ENCODE measurements at regions not wholly inside any gene's neighbourhood (a gene's known extent, or its start where the extent isn't known, plus 50 kb on each side); places are given as distances from the start of the nearest gene placed in this dataset.

- DNase-seq, result no peak
Observed at GRCh38 chr5:147037515-147038205, 159.1 kb upstream of the PPP2R2B start.

GRCh38 chr5:147040856-147041255 lies 162.3 kb upstream of the PPP2R2B start:
- no peak for DNase-seq

- no peak for DNase-seq
Observed at GRCh38 chr5:147044572-147045273, 166.2 kb upstream of the PPP2R2B start.

GRCh38 chr5:147045290-147045689 lies 166.7 kb upstream of the PPP2R2B start:
- no peak for DNase-seq

GRCh38 chr5:147046281-147046680 lies 167.7 kb upstream of the PPP2R2B start:
- no peak for DNase-seq

GRCh38 chr5:147046894-147047293 lies 168.3 kb upstream of the PPP2R2B start:
- DNase-seq, result no peak

- DNase-seq, result no peak
Observed at GRCh38 chr5:147049764-147050163, 171.2 kb upstream of the PPP2R2B start.

GRCh38 chr5:147050172-147050571 lies 171.6 kb upstream of the PPP2R2B start:
- no peak for DNase-seq

- DNase-seq, result no peak
Observed at GRCh38 chr5:147051193-147051592, 172.6 kb upstream of the PPP2R2B start.

GRCh38 chr5:147052519-147052918 lies 174.0 kb upstream of the PPP2R2B start:
- no peak for DNase-seq

- no peak for DNase-seq
Observed at GRCh38 chr5:147055089-147055826, 176.7 kb upstream of the PPP2R2B start.

- DNase-seq, result no peak
Observed at GRCh38 chr5:147055850-147056566, 177.5 kb upstream of the PPP2R2B start.

GRCh38 chr5:147057051-147057450 lies 177.8 kb upstream of the STK32A start:
- DNase-seq, result no peak

- no peak for DNase-seq
Observed at GRCh38 chr5:147061431-147061830, 173.4 kb upstream of the STK32A start.

GRCh38 chr5:147062427-147062826 lies 172.4 kb upstream of the STK32A start:
- no peak for DNase-seq

- DNase-seq, result no peak
Observed at GRCh38 chr5:147063943-147064342, 170.9 kb upstream of the STK32A start.

GRCh38 chr5:147065071-147065470 lies 169.8 kb upstream of the STK32A start:
- DNase-seq, result no peak

- no peak for DNase-seq
Observed at GRCh38 chr5:147068998-147069397, 165.8 kb upstream of the STK32A start.

- no peak for DNase-seq
Observed at GRCh38 chr5:147072622-147073021, 162.2 kb upstream of the STK32A start.

GRCh38 chr5:147073098-147073497 lies 161.7 kb upstream of the STK32A start:
- no peak for DNase-seq

- no peak for DNase-seq
Observed at GRCh38 chr5:147075187-147075586, 159.6 kb upstream of the STK32A start.

- DNase-seq, result no peak
Observed at GRCh38 chr5:147080391-147080790, 154.4 kb upstream of the STK32A start.

- no peak for DNase-seq
Observed at GRCh38 chr5:147081311-147081764, 153.5 kb upstream of the STK32A start.

Measured in hindlimb muscle (tissue), 1 donor.